GM18505 (cell line): ENCODE measurements at regions not wholly inside any gene's neighbourhood (a gene's known extent, or its start where the extent isn't known, plus 50 kb on each side); places are given as distances from the start of the nearest gene placed in this dataset.
"Not testable (repeated sequence)": the region's sequence is repeated elsewhere in the genome, so short reads cannot be mapped to it uniquely, and the experiment has no call there.

Source experiments
- ATAC-seq: cut with Tn5 transposase; IDR thresholded peaks from one replicate; pipeline ENCODE4 v1.9.1; 2021; ENCODE audit not compliant: unreplicated experiment
- POLR2A ChIP-seq: IDR thresholded peaks from 4 replicates; pipeline ENCODE4 v1.6.1; 2011; ENCODE audit warnings: borderline replicate concordance; ENCODE audit not compliant: insufficient read depth, insufficient read length; ENCODE audit errors: extremely low read depth

DNA sequence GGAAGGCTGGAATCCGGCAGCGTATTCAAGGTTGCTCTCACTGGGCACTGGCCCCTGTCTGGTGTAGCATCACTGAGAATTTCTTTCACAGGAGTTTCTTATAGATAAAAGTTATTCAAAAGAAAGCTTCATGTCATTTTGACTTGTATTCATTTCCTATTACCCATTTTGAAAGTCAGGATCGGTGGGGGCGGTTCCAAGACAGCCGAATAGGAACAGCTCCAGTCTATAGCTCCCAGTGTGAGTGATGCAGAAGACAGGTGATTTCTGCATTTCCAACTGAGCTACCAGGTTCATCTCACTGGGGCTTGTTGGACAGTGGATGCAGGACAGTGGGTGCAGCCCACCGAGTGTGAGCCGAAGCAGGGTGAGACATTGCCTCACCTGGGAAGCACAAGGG, 51.5 kb upstream of the CDC42EP3 start:
- not testable (repeated sequence) for ATAC-seq

- no peak for ATAC-seq
- no peak for TF ChIP-seq POLR2A
Observed at GRCh38 chr2:37730037-37730818, 58.8 kb upstream of the CDC42EP3 start.

DNA sequence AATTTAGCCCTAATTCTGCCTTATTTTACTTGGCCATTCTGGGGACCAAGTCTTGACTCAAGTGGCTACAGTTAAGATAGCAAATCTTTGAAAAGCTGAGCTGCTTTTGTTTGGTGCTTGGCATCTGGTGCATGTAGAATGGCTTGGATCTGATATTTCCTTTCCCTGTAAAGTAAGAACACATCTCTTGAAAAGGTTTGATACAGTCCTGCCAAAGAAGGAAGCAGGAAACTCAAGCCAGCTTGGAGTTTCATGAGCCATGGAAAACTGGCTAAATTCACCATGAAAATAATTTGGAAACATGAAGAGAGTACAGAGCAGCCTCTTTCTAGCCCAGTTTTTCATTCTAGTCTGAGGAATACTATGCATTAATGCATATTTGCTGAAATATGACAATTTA, 61.0 kb upstream of the CDC42EP3 start:
- not testable (repeated sequence) for ATAC-seq

DNA sequence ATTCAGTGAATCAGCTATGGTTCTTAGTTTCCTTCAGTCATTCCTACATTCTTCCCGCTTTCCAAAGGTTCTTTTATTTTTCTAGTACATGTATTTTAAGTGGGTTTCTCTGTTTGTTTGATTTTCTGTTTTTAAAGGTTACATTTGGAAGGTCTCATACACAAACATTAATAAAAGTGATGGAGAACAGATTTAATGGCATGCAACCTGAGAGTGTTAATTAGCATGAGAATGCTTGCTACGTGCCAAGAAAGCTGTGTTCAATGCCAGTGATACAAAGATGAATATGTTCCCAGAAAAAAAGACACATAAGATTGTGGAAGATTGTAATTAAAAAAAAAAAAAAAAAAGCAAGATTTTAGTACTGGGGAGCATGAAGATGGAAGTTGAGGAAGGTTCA, 61.8 kb upstream of the CDC42EP3 start:
- ATAC-seq: no peak
- TF ChIP-seq POLR2A: no peak

GRCh38 chr2:37733955-37734354, 62.5 kb upstream of the CDC42EP3 start:
- ATAC-seq: not testable (repeated sequence)

DNA sequence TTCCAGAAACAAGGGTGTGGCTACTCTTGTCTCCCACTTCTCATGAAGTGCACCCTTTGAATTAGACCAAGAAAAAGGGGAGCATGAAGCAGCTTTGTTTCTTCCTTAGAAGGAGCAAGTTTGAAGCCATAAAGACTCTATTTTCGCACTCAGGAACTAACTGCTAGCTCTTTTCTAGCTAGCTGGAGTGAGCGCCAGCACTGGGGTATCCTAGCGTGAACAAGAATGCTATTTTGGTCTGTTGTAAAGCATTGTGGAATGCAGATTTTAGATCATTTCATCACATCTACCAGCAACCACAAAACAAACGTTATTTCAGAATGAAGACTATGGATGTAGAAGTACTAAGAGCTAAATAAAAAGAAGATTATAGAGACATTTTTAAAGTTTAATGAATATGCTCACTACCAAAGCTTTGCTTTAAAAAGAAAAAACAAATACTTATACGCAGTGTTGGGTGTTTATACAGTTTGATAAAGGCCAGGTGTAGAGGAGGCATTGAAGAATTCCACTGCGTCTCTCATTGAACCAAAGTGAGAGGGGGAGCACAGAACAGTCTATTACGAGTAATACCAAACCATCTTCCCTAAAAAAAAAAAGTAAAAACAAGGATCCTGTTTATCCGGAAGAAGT, 63.6 kb upstream of the CDC42EP3 start:
- not testable (repeated sequence) for ATAC-seq

DNA sequence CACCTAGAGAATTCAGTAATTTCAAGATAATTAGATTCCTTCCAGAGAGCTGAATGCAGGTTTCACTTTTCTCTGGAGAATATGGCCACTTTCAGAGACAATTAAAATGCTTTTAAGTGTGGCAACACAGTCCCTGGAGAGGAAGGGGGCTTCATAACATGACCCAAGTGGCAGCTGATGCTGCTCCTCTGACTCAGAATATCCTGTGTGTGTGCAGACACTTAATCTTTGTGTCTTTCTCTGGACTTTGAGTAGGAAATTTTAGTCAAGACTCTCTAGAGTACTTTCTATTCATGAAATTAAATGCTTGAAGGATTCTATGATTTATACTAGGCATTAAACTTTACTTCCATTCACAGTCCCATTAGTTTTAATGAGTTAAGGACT, 64.1 kb upstream of the CDC42EP3 start:
- not testable (repeated sequence) for ATAC-seq

GRCh38 chr2:37737507-37737906, 66.1 kb upstream of the CDC42EP3 start:
- no peak for TF ChIP-seq POLR2A
- ATAC-seq: no peak

GRCh38 chr2:37738266-37738885, 66.9 kb upstream of the CDC42EP3 start:
- no peak for TF ChIP-seq POLR2A

GRCh38 chr2:37739153-37739552, 67.7 kb upstream of the CDC42EP3 start:
- TF ChIP-seq POLR2A: no peak
- ATAC-seq: no peak

More at GRCh38 chr2:37738266-37738885, 66.9 kb upstream of the CDC42EP3 start:
- no peak for ATAC-seq

GRCh38 chr2:37740164-37740739, 68.8 kb upstream of the CDC42EP3 start:
- ATAC-seq: no peak
- no peak for TF ChIP-seq POLR2A

DNA sequence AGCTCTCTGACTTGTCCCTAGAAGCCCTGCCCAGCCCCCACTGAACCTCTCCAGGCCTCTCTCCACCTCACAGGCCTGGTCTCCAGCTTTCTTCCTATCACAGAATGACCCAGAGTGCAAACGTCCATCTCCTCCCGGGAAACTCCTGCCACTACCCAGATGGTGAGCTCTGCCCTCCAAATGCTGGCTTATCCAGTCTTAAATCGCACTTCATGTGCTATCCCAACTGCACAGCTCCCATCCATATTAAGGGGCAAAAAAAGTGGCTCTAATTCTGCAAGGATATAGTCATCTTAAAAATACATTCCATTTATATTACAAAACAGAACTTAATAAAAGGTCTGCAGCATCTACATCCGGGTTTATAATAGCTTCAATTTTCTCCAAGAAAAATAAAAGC, 70.8 kb upstream of the CDC42EP3 start:
- TF ChIP-seq POLR2A: no peak
- ATAC-seq: no peak

GRCh38 chr2:37744010-37744409, 72.6 kb upstream of the CDC42EP3 start:
- ATAC-seq: no peak
- no peak for TF ChIP-seq POLR2A

DNA sequence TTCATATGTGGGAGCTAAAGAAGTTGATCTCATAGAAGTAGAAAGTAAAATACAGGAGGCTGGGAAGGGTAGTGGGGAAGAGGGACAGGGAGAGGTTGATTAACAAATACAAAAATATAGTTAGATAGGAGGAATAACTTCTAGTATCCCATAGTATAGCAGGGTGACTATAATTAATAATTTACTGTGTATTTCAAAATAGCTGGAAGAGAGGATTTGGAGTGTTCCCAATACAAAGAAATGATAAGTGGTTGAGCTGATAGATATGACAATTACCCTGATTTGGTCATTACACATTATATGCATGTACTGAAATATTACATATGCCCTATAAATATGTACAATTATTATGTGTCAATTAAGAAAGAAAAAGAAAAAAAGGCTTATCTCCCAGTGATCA, 73.5 kb upstream of the CDC42EP3 start:
- not testable (repeated sequence) for ATAC-seq

- ATAC-seq: not testable (repeated sequence)
Observed at GRCh38 chr2:37746011-37746410, 74.6 kb upstream of the CDC42EP3 start.
